ENCODE measurements at regions not wholly inside any gene's neighbourhood (a gene's known extent, or its start where the extent isn't known, plus 50 kb on each side); places are given as distances from the start of the nearest gene placed in this dataset.

DNA sequence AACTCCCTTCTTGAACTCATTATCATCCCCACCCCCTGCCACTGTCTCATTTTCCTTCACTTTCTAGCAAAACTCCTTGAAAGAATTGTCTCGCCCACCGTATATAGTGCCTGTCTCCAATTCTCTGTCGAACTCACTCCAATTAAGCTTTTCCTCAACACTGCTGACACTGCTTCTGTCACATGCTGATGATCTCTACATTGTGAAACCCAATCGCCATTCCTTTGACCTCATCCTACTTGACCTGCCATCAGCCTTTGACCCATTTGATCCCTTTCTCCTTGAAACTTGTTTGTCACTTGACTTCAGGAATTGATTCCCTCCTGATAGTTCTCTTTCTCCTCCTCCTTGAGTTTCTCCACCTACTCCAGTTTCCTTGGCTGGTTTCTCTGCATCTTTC, 54.8 kb downstream of the CCDC71L start:
- no peak for DNase-seq (ENCODE audit: low read depth)

GRCh38 chr7:106604971-106605370, 56.0 kb downstream of the CCDC71L start:
- DNase-seq (ENCODE audit: low read depth) = no peak

DNA sequence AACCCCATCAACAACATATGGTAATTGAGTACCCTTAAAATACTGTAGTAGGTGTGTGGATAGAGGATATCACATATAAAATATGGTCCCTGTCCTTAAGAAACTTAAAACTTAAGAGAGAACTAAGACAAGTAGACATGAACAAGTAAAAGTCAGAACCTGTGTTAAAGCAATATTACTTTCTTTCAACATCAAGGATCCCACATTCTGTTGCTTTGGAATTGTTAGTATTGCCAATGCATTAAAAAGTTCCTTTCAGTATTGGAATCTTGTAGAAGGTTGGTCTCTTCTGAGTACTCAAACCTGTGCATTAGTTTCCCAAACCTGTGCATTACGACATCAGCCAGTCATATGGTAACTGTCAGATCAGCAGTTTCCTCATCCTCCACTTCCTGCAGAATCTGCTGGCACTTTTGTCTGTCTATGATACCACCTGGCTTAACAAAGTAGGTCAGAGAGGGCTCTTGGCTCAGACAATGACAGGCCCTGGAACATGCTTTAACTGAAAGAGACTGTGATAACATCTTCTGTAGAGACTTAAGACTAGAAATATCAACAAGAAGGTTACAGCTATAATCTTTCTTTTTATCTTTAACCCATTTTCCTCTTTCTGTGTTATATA, 56.5 kb downstream of the CCDC71L start:
- no peak for DNase-seq (ENCODE audit: low read depth)

DNA sequence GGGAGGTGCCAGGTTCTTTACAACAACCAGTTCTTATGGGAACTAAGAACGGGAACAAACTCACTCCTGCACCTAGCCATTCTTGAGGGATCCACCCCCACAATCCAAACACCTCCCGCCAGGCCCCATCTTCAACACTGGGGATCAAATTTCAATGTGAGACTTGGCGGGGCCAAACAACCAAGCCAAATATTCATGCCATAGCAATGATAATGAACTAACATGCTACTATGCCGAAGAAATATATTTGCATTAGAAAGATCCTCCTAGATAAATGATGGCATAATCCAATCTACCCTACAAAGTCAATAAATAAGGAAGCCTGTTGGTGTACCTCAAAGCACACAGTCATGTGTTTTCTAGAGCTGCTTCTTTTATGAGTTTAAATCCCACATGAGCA, 57.6 kb downstream of the CCDC71L start:
- DNase-seq (ENCODE audit: low read depth) = no peak

DNA sequence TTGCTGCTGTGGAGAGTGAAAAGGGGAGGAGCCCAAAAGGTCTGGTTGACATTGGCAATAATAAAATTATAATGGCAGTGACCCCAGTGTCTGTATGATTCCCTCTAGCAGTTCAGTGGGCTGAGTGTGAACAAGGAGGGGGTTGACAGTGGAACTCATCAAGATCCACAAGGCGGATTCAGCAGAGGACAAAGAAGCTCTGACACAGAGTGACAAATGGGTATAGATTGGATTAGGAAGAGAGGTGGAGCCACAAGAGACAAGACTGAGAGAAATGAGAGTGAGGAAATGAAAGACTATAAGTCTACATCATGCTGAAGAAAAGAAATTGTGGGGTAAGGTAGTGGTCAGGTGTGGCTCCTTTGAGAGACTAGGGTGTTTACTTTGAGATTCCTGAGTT, 58.9 kb downstream of the CCDC71L start:
- no peak for DNase-seq (ENCODE audit: low read depth)

GRCh38 chr7:106600569-106601373, 60.2 kb downstream of the CCDC71L start:
- no peak for DNase-seq (ENCODE audit: low read depth)

- no peak for DNase-seq (ENCODE audit: low read depth)
These were observed 61.6 kb downstream of the CCDC71L start for GRCh38 chr7:106599343-106599698.

- peak; percentile 73 for DNase-seq (ENCODE audit: low read depth)
These were observed 62.2 kb downstream of the CCDC71L start for GRCh38 chr7:106598663-106599342.

- no peak for DNase-seq (ENCODE audit: low read depth)
These were observed 63.0 kb downstream of the CCDC71L start for GRCh38 chr7:106597751-106598546.

DNA sequence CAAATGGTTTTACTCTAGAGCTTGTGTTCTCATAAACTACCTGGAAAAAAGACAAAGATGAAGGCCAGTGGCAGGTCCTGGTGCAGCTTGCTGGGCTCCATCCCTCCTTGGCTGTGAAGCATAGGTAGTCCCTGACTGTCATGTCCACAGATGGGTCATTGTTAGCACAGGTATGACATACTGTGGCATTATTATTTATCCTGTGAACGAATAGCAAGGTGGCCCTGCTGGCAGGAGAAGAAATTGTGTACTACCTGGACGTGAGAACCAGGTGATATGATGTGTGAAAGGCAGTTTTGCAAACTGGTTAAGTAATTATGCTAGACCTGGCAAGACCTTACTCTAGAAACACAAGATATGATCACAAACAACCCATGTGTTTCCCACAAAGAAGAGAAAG, 63.9 kb downstream of the CCDC71L start:
- DNase-seq (ENCODE audit: low read depth) = no peak

DNA sequence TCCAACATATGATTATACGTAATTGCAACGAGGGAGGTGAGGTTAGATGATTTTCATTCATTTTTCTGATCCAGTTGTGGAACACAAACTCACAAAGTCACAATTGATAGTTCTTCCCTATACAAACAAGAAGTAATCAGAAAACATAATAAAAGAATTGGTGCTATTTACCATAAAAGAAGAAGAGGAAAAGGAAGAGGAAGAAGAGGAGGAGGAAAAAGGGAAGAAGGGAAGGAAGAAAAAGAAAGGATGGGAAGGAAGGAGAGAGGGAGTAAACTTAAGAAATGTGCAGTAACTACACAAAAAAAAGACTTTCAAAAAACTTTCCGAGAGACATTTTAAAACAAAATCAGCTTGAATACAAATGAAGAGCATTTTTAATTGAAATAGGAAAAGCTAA, 65.0 kb downstream of the CCDC71L start:
- DNase-seq (ENCODE audit: low read depth) = no peak

DNA sequence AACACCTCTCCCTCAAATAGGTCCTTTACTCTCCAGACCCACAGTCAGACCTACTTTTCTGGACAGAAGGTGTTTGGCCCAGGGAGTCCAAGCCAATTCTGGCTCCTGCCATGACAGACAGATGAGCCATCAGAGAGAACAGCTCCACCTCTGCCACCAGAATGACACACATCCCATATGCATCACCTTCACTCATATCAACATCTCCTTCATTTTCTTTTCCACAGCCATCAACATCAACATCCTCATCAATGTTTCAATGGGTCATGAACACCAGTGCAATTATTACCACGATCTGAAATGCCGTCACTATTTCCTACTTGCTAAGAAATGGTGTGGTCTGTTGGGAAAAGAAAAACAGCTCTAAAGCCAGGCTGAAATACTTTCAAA, 67.9 kb downstream of the CCDC71L start:
- no peak for DNase-seq (ENCODE audit: low read depth)

- DNase-seq (ENCODE audit: low read depth) = no peak
These were observed 68.5 kb downstream of the CCDC71L start for GRCh38 chr7:106592282-106593027.

- no peak for DNase-seq (ENCODE audit: low read depth)
These were observed 69.8 kb downstream of the CCDC71L start for GRCh38 chr7:106591146-106591545.

DNA sequence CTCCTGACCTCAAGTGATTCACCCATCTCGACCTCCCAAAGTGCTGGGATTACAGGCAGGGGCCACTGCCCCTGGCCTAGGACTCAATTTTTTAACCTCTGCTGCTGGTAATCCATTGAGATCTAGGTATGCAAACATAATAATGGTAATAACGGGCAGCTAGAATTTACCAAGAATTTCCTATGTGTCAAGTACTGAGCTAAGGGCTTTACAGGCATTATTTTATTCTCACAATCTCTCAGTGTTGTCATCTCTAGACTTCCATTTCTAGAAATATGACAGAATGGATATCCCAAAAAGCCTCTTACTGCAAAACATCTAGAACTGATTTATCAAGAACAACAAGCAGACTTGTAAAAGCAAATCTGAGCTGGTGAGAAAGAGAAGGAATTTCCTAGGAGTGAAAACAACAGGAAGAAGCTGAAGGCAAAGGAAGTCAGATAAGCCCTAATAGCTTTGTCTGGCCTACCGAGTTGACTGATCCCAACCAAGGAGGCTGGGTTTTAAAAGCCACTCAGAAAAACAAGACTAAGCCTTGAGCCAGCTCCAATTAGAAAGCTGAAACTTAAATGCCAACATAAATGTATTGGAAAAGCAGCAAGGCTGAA, 70.6 kb downstream of the CCDC71L start:
- no peak for DNase-seq (ENCODE audit: low read depth)

DNA sequence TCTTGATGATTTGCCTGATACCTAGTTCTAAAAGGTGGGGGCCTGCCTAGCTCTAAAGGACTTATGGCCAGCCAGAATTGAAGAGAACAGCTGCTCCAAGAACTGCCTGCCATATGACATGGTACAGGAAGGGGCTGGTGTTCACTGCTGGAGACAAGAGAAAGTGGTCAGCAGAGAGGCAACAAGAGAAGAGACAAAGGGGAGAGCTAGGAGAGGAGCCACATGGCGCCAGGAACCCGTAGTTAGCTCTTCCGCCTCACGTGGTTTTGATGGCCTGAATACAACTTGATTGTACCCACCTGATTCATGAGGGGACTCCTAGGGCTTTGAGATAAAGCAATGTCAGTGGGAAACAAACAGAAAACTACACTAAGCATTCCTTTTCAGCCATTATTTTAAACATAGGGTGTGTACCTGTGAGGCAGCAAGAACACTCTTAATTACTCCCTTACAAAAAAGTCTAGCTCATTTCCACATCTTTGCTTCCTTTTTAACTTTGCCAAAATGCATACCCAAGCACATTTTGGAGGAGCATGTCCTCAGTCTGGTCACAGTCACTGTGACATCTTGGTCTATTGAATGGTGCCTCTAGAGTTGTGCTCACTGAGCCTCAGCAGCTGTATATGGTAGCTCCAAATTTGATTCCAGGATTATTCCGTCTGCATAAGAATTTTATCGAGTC, 71.6 kb downstream of the CCDC71L start:
- DNase-seq (ENCODE audit: low read depth) = no peak

DNA sequence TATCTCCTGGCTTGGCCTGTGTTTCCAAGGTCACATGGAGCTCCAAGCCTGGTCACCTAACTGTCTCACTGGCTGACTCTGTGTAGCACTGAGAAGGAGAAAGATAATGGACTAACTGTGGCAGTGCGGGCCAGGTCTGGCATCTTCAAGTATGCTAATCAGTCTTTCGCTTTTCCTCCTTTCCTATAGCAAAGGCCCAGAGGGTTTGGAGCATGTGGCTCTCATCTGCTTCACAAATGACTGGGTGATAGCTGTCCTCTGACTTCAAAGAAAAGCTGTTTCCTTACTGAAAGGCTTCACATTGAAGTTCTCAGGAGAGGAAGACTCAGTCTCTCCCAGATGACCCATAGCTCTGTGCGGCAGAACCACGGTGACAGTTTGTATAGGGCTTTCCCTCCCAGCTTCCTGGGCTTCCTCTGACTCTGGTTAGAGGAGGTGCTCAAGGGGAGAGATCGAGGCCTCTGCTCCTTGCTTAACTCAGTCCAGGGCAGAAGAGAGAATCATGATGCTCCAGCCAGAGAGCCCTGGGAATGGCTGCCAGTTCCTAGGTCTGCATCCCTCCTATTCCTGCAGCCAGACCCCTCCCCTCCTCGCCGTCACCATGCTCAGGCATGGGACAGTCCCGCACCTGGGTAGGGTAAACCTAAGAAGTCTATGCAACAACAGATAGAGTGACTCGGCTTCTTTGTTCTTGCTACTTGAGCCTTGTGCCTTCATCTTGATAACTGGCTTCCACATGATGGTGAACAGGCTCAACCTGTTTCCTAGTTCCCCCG, 72.3 kb downstream of the CCDC71L start:
- no peak for DNase-seq (ENCODE audit: low read depth)

DNA sequence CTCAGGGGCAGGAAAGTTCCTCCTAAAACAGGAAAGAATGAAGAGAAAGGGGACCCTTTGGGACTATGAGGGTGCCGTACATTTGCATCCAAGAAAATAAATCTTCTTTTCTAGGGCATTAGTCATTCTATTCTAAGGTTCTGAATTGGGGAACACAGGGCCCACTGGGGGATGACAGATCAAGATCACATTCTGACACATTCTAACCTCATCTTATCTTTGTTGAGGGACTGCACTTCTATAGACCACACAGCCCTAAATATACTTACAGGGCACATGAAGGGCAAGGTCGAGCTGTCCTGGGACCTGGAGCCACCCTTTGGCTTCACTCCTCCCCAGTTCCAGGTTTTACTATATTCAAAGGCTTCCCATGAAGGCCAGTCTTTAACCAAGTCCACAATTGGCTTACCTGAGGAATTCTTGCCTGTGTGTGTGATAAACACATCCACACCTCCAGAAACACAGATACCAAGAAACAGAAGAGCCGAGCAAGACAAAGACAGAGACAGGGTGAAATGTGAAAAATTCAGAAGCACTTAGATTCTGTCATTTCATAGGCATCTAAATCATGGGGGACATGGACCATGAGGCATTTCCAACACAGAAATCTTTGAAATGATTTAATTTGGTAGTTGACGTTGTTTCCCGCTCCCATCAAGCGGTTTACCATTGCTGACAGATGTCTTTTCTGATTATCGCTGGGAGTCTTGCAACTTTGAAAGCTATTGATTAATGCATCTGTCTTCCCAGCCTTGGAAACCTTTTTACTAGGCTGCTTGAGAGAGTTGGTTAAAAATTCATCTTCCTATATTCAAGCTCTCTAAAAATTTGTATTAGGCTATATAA, 75.8 kb downstream of the CCDC71L start:
- no peak for DNase-seq (ENCODE audit: low read depth)
